Testis (tissue), 2 donors: ENCODE measurements at regions not wholly inside any gene's neighbourhood (a gene's known extent, or its start where the extent isn't known, plus 50 kb on each side); places are given as distances from the start of the nearest gene placed in this dataset.

Source experiments
- DNase-seq: peaks from one replicate; pipeline ENCODE4 v3.0.0-alpha.2; 2019
- H3K27ac ChIP-seq, 2 donors: fragments of 200-600 bp; sonication (generic); one replicate each; pipeline ENCODE4 v1.5.1; 2019
- H3K27me3 ChIP-seq: fragments of 200-600 bp; sonication (generic); one replicate; pipeline ENCODE4 v1.5.1; 2019
- H3K36me3 ChIP-seq: fragments of 200-600 bp; sonication (generic); one replicate; pipeline ENCODE4 v1.5.1; 2017; ENCODE audit warnings: low read depth; ENCODE audit errors: missing control alignments
- H3K4me1 ChIP-seq: fragments of 200-600 bp; sonication (generic); one replicate; pipeline ENCODE4 v1.5.1; 2019
- H3K4me3 ChIP-seq, 2 donors: fragments of 200-600 bp; sonication (generic); one replicate each; pipeline ENCODE4 v1.5.1; 2017 to 2019
- H3K9me3 ChIP-seq: fragments of 200-600 bp; sonication (generic); one replicate; pipeline ENCODE4 v1.5.1; 2017
- POLR2A ChIP-seq: fragments of 450-650 bp; IDR thresholded peaks from one replicate; pipeline ENCODE4 v1.6.1; 2017; ENCODE audit warnings: antibody characterized with exemption, mild to moderate bottlenecking, moderate library complexity
- WGBS, 2 donors: methylation state at CpG; one replicate each; pipeline ENCODE4 v1.1.5; 2018; 5-methylcytosine and 5-hydroxymethylcytosine counted together
- intact Hi-C: fragments of 100-400 bp; cut with DNase I; formaldehyde crosslinking; loops from one replicate; pipeline ENCODE4 v1.15.1; 2023; ENCODE audit warnings: low total_unique reads
- TF ChIP-seq, protein P1 (sequence below), 3 experiments: fragments of 450-650 bp in 2 of 3; fragments of 200-600 bp in 1 of 3; sonication (generic) in 1 of 3; IDR thresholded peaks; one replicate each; pipeline ENCODE4 v1.5.1; 2016 to 2019; ENCODE audit warnings: antibody characterized with exemption in 3 of 3, mild to moderate bottlenecking in 2 of 3, moderate library complexity in 1 of 3

- no peaks in the 10 kb centered on the region for H3K9me3 ChIP-seq
- H3K27me3 ChIP-seq: no peaks in the 10 kb centered on the region
- intact Hi-C loops: no loop called here
- no peaks in the 10 kb centered on the region for H3K36me3 ChIP-seq
- no peaks in the 10 kb centered on the region for H3K4me1 ChIP-seq
- TF ChIP-seq, protein P1, sequence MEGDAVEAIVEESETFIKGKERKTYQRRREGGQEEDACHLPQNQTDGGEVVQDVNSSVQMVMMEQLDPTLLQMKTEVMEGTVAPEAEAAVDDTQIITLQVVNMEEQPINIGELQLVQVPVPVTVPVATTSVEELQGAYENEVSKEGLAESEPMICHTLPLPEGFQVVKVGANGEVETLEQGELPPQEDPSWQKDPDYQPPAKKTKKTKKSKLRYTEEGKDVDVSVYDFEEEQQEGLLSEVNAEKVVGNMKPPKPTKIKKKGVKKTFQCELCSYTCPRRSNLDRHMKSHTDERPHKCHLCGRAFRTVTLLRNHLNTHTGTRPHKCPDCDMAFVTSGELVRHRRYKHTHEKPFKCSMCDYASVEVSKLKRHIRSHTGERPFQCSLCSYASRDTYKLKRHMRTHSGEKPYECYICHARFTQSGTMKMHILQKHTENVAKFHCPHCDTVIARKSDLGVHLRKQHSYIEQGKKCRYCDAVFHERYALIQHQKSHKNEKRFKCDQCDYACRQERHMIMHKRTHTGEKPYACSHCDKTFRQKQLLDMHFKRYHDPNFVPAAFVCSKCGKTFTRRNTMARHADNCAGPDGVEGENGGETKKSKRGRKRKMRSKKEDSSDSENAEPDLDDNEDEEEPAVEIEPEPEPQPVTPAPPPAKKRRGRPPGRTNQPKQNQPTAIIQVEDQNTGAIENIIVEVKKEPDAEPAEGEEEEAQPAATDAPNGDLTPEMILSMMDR (IDR thresholded peaks at IDR 0.05): no peak
- no peak for TF ChIP-seq POLR2A
- 57 to 60% methylated on average over 2 of the region's 2 CpGs for WGBS, 2 donors
- no peak overlapping the region for H3K4me3 ChIP-seq
- H3K27ac ChIP-seq: no peak overlapping the region
- no peak for DNase-seq
These were observed 220.4 kb downstream of the ATP23 start for GRCh38 chr12:58161773-58162172.

GRCh38 chr12:58163021-58163420, 221.7 kb downstream of the ATP23 start:
- intact Hi-C loops: no loop called here
- 86 to 92% methylated on average over 4 of the region's 4 CpGs for WGBS, 2 donors
- H3K27ac ChIP-seq: no peak overlapping the region
- H3K27me3 ChIP-seq: no peaks in the 10 kb centered on the region
- H3K36me3 ChIP-seq: no peaks in the 10 kb centered on the region
- H3K9me3 ChIP-seq: no peaks in the 10 kb centered on the region
- H3K4me3 ChIP-seq: no peak overlapping the region
- TF ChIP-seq POLR2A: no peak
- TF ChIP-seq, protein P1 (IDR thresholded peaks at IDR 0.05): no peak
- H3K4me1 ChIP-seq: no peaks in the 10 kb centered on the region
- no peak for DNase-seq

DNA sequence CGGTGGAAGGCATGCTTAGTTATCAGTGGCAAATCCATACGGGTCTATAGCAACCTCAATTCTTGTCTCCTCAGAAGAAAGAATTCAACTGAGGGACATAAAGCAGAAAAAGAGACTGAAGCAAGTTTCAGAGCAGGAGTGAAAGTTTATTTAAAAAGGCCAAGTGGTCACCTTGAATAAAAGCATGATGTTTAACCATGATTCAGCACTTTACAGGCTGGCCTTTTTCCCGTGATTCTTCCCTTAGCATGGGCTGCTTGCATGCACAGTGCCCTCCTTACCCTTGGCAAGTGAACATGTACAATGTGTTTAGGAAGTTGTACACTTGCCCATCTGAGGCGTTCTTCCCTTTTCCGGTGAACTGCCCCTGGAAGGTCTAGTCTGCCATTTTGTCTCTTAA, 225.3 kb downstream of the ATP23 start:
- H3K4me3 ChIP-seq: no peak overlapping the region
- peaks cover 5% of the 10 kb centered on the region for H3K4me1 ChIP-seq
- TF ChIP-seq, protein P1 (IDR thresholded peaks at IDR 0.05): no peak
- TF ChIP-seq POLR2A: no peak
- no peaks in the 10 kb centered on the region for H3K36me3 ChIP-seq
- 47 to 67% methylated on average over 5 of the region's 5 CpGs for WGBS, 2 donors
- no peak for DNase-seq
- no peaks in the 10 kb centered on the region for H3K27me3 ChIP-seq
- intact Hi-C loops: no loop called here
- H3K27ac ChIP-seq: no peak overlapping the region
- no peaks in the 10 kb centered on the region for H3K9me3 ChIP-seq

DNA sequence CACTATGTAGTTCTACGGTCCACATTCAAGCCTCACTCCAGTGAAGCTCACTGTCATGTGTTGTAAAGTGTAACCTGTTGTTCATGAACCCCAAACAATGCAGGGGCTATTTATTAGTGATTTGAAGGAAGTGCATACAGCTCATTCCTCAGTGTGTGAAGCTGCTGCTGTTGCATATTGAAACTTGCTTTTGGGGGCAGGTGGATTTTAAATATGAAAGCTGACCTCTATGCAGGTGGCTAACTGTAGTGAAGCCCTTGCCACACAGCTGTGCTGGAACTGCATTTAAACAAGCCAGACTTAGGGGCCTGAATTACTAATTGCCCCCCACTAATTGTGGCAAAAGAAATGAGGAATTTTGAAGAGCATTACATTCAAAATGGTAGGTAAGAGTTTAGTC, 226.3 kb downstream of the ATP23 start:
- DNase-seq: no peak
- H3K27ac ChIP-seq: no peak overlapping the region
- no peaks in the 10 kb centered on the region for H3K36me3 ChIP-seq
- intact Hi-C loops: no loop called here
- peaks cover 9% of the 10 kb centered on the region for H3K4me1 ChIP-seq
- 0 to 56% methylated on average over 1 of the region's 1 CpG for WGBS, 2 donors
- no peak for TF ChIP-seq POLR2A
- TF ChIP-seq, protein P1 (IDR thresholded peaks at IDR 0.05): no peak
- H3K27me3 ChIP-seq: no peaks in the 10 kb centered on the region
- no peak overlapping the region for H3K4me3 ChIP-seq
- H3K9me3 ChIP-seq: no peaks in the 10 kb centered on the region

DNA sequence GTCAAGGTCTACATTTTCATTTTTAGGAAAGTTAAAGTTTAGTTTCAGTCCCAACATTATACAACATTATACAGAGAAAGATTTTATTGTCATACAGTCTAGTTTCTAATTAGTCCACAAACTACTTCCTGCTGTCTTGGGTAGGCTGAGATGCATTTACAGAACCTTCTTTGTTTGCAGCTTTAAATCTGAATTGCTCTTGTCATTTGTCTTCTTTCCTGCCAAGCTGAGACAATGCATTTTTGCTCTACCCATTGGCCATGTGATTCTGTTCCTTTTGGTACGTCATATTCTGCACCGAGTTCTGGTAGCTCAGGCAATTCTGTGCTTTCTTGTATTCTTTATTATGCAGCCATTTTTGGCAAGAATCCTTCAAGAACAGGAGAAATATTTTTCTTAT, 228.5 kb downstream of the ATP23 start:
- H3K36me3 ChIP-seq: no peaks in the 10 kb centered on the region
- H3K27me3 ChIP-seq: no peaks in the 10 kb centered on the region
- H3K27ac ChIP-seq: no peak overlapping the region
- peaks cover 15% of the 10 kb centered on the region for H3K4me1 ChIP-seq
- H3K9me3 ChIP-seq: no peaks in the 10 kb centered on the region
- WGBS, 2 donors: 44 to 83% methylated on average over 2 of the region's 2 CpGs
- no peak for TF ChIP-seq POLR2A
- TF ChIP-seq, protein P1 (IDR thresholded peaks at IDR 0.05): no peak
- intact Hi-C loops: no loop called here
- H3K4me3 ChIP-seq: no peak overlapping the region
- DNase-seq: no peak
